A549 (cell line): ENCODE measurements at regions not wholly inside any gene's neighbourhood (a gene's known extent, or its start where the extent isn't known, plus 50 kb on each side); places are given as distances from the start of the nearest gene placed in this dataset.

Source experiments
- ATAC-seq, 2 experiments: fragments of 200-7000 bp in 1 of 2; fragments of >200 bp in 1 of 2; cut with Nextera tagmentation in 1 of 2; cut with Tn5 transposase in 1 of 2; 3 replicates each; pipeline versions ENCODE4 v1.8.0 to v1.9.1; 2018 to 2020; ENCODE audit warnings: mild to moderate bottlenecking in 1 of 2, moderate library complexity in 1 of 2
- CTCF ChIA-PET: fragments of 300-600 bp; sonication (Branson Sonifier 250); formaldehyde crosslinking; extraction: SDS; loops from one replicate; lab custom pipeline; 2021; ENCODE audit warnings: antibody characterized with exemption, inconsistent platforms; lab: Yijun Ruan, JAX
- POLR2A ChIA-PET: fragments of 350-600 bp; formaldehyde crosslinking; extraction: SDS; loops from one replicate; lab custom pipeline; 2021; ENCODE audit warnings: antibody characterized with exemption, inconsistent platforms; lab: Yijun Ruan, JAX
- DNase-seq, 2 experiments: peaks; one replicate each; pipeline versions ENCODE4 v3.0.0 to v3.0.0-alpha.2; 2011 to 2016; ENCODE audit warnings: low read depth in 1 of 2, low spot score in 1 of 2
- FAIRE-seq: peaks from 2 replicates; lab custom pipeline; 2011; peaks lifted over from hg19 to GRCh38; lab: Jason Lieb, UNC
- H3K27ac ChIP-seq, 2 experiments: fragments of >200 bp; sonication (Bioruptor Twin); formaldehyde crosslinking; 3 replicates each; pipeline ENCODE4 v1.5.1; 2016 to 2017
- H3K4me1 ChIP-seq: fragments of >200 bp; sonication (Bioruptor Twin); formaldehyde crosslinking; 3 replicates; pipeline ENCODE4 v1.6.1; 2016
- H3K4me2 ChIP-seq: fragments of >200 bp; sonication (Bioruptor Twin); formaldehyde crosslinking; 3 replicates; pipeline ENCODE4 v1.6.1; 2016
- H3K4me3 ChIP-seq: fragments of >200 bp; sonication (Bioruptor Twin); formaldehyde crosslinking; 3 replicates; pipeline ENCODE4 v1.5.1; 2016
- H3K9me3 ChIP-seq: fragments of >200 bp; sonication (Bioruptor Twin); formaldehyde crosslinking; 3 replicates; pipeline ENCODE4 v1.6.1; 2016
- ATOH8 ChIP-seq: fragments of 250-450 bp; sonication (Bioruptor Pico); IDR thresholded peaks from 2 replicates; pipeline ENCODE4 v1.5.0; 2020; ENCODE audit warnings: low read depth, mild to moderate bottlenecking, moderate library complexity
- CBX2 ChIP-seq: fragments of 200-600 bp; sonication (generic); IDR thresholded peaks from 2 replicates; pipeline ENCODE4 v1.6.1; 2016; ENCODE audit warnings: low read depth, mild to moderate bottlenecking, borderline replicate concordance
- CBX8 ChIP-seq: fragments of 200-600 bp; sonication (generic); IDR thresholded peaks from 2 replicates; pipeline ENCODE4 v1.6.1; 2016
- CEBPB ChIP-seq, 2 experiments: fragments of >200 bp in 1 of 2; sonication (Bioruptor Twin) in 1 of 2; formaldehyde crosslinking in 1 of 2; IDR thresholded peaks; 2 replicates each; pipeline ENCODE4 v1.6.1; 2012 to 2016
- CHD2 ChIP-seq: fragments of 150-350 bp; IDR thresholded peaks from 2 replicates; pipeline ENCODE4 v1.6.1; 2014; ENCODE audit warnings: low read length; ENCODE audit not compliant: partially characterized antibody
- CHD4 ChIP-seq: fragments of 200-600 bp; sonication (generic); IDR thresholded peaks from 2 replicates; pipeline ENCODE4 v1.6.1; 2016; ENCODE audit warnings: antibody characterized with exemption, mild to moderate bottlenecking, borderline replicate concordance
- EP300 ChIP-seq, 2 experiments: fragments of >200 bp; sonication (Bioruptor Twin); formaldehyde crosslinking; IDR thresholded peaks; 2 replicates in 1 of 2; 3 replicates in 1 of 2; pipeline ENCODE4 v1.6.1; 2016 to 2017
- ESRRA ChIP-seq: fragments of 150-350 bp; IDR thresholded peaks from 2 replicates; pipeline ENCODE4 v1.6.1; 2014; ENCODE audit warnings: mild to moderate bottlenecking, low read length, borderline replicate concordance
- FOSB ChIP-seq: fragments of 250-450 bp; sonication (Bioruptor Pico); IDR thresholded peaks from 2 replicates; pipeline ENCODE4 v1.5.0; 2020; ENCODE audit warnings: mild to moderate bottlenecking, moderate library complexity
- FOSL2 ChIP-seq, 2 experiments: fragments of 450-650 bp in 1 of 2; fragments of >200 bp in 1 of 2; sonication (Bioruptor Twin) in 1 of 2; formaldehyde crosslinking; IDR thresholded peaks; 2 replicates each; pipeline versions ENCODE4 v1.5.0 to v1.6.1; 2016 to 2020; ENCODE audit warnings: mild to moderate bottlenecking in 1 of 2, moderate library complexity in 1 of 2
- GATA3 ChIP-seq: IDR thresholded peaks from 2 replicates; pipeline ENCODE4 v1.6.1; 2012; ENCODE audit warnings: borderline replicate concordance
- HDAC2 ChIP-seq: fragments of 200-600 bp; sonication (generic); IDR thresholded peaks from 2 replicates; pipeline ENCODE4 v1.6.1; 2016
- HEYL ChIP-seq: fragments of 250-450 bp; sonication (Bioruptor Pico); IDR thresholded peaks from 2 replicates; pipeline ENCODE4 v1.8.0; 2021; ENCODE audit warnings: mild to moderate bottlenecking, moderate library complexity
- JUNB ChIP-seq: fragments of >200 bp; sonication (Bioruptor Twin); formaldehyde crosslinking; IDR thresholded peaks from 2 replicates; pipeline ENCODE4 v1.6.1; 2016
- KDM5A ChIP-seq: fragments of 200-600 bp; sonication (generic); IDR thresholded peaks from 2 replicates; pipeline ENCODE4 v1.6.1; 2016; ENCODE audit warnings: antibody characterized with exemption, mild to moderate bottlenecking
- NFE2L2 ChIP-seq: fragments of 150-350 bp; conservative IDR thresholded peaks from 2 replicates; pipeline ENCODE4 v1.6.1; 2014; ENCODE audit warnings: low read length
- NPAS2 ChIP-seq: fragments of 250-450 bp; sonication (Bioruptor Pico); IDR thresholded peaks from 2 replicates; pipeline ENCODE4 v1.8.0; 2022; ENCODE audit warnings: mild to moderate bottlenecking, moderate library complexity, borderline replicate concordance
- NR3C1 ChIP-seq: fragments of >200 bp; sonication (Bioruptor Twin); formaldehyde crosslinking; IDR thresholded peaks from 3 replicates; pipeline ENCODE4 v1.6.1; 2017
- PHF8 ChIP-seq: fragments of 200-600 bp; sonication (generic); IDR thresholded peaks from 2 replicates; pipeline ENCODE4 v1.6.1; 2016; ENCODE audit warnings: low read depth, mild to moderate bottlenecking, antibody characterized with exemption, moderate library complexity, borderline replicate concordance
- POLR2A ChIP-seq: IDR thresholded peaks from 2 replicates; pipeline ENCODE4 v1.6.1; 2012; ENCODE audit warnings: mild to moderate bottlenecking, low read length
- POLR2AphosphoS2 ChIP-seq: conservative IDR thresholded peaks from 2 replicates; pipeline ENCODE4 v1.6.1; 2012; ENCODE audit warnings: low read length, improper control_type of control experiment, inconsistent platforms
- RAD21 ChIP-seq, 2 experiments: fragments of >200 bp in 1 of 2; sonication (Bioruptor Twin) in 1 of 2; formaldehyde crosslinking in 1 of 2; IDR thresholded peaks in 1 of 2; conservative IDR thresholded peaks in 1 of 2; 2 replicates in 1 of 2; 3 replicates in 1 of 2; pipeline ENCODE4 v1.6.1; 2012 to 2018; ENCODE audit warnings: inconsistent platforms in 1 of 2
- RARB ChIP-seq: fragments of 250-450 bp; sonication (Bioruptor Pico); IDR thresholded peaks from 2 replicates; pipeline ENCODE4 v1.8.0; 2021; ENCODE audit warnings: mild to moderate bottlenecking, moderate library complexity
- RCOR1 ChIP-seq: fragments of 150-350 bp; IDR thresholded peaks from 2 replicates; pipeline ENCODE4 v1.6.1; 2014; ENCODE audit warnings: antibody characterized with exemption, low read length, low read depth
- REST ChIP-seq: fragments of 200-600 bp; sonication (generic); IDR thresholded peaks from 2 replicates; pipeline ENCODE4 v1.6.1; 2016; ENCODE audit warnings: antibody characterized with exemption, mild to moderate bottlenecking, moderate library complexity
- RFX5 ChIP-seq: fragments of 450-650 bp; IDR thresholded peaks from 2 replicates; pipeline ENCODE4 v1.7.1; 2014; ENCODE audit warnings: antibody characterized with exemption, mild to moderate bottlenecking, moderate library complexity
- TP53 ChIP-seq: fragments of 250-450 bp; sonication (Bioruptor Pico); IDR thresholded peaks from 2 replicates; pipeline ENCODE4 v1.5.0; 2021; ENCODE audit warnings: mild to moderate bottlenecking, moderate library complexity
- ZFP36 ChIP-seq: fragments of 450-650 bp; IDR thresholded peaks from 2 replicates; pipeline ENCODE4 v1.6.1; 2014; ENCODE audit warnings: borderline replicate concordance; ENCODE audit not compliant: partially characterized antibody
- ZSCAN20 ChIP-seq: fragments of 250-450 bp; sonication (Bioruptor Pico); IDR thresholded peaks from 2 replicates; pipeline ENCODE4 v1.8.0; 2022; ENCODE audit warnings: mild to moderate bottlenecking, moderate library complexity
- WGBS: methylation state at CpG from one replicate; pipeline ENCODE4 v1.1.6; 2017; ENCODE audit errors: missing lambda C conversion rate; 5-methylcytosine and 5-hydroxymethylcytosine counted together

- TF ChIP-seq CHD4, result no peak
- TF ChIP-seq CBX8, result no peak
These were observed 116.0 kb upstream of the ADGRL4 start (continued) for GRCh38 chr1:79122521-79122920.

- ChIA-PET POLR2A (no interaction called here), CTCF (no interaction called here)
- DNase-seq (no peak), FAIRE-seq (no peak), ATAC-seq (no peak)
- H3K4me3 ChIP-seq, result no peak overlapping the region
- TF ChIP-seq NR3C1 (no peak), RFX5 (no peak), POLR2AphosphoS2 (no peak), FOSB (CRISPR knock-in tag) (no peak), JUNB (no peak), CEBPB (IDR thresholded peaks at IDR 0.05) (no peak), HEYL (CRISPR knock-in tag) (no peak), ZSCAN20 (CRISPR knock-in tag) (no peak), HDAC2 (no peak), ATOH8 (CRISPR knock-in tag) (no peak), RAD21 (conservative IDR thresholded peaks at IDR 0.05 in 1 of 2, IDR thresholded peaks at IDR 0.05 in 1 of 2) (no peak)
- H3K27ac ChIP-seq, result no peak overlapping the region
- H3K4me2 ChIP-seq, result no peak overlapping the region
- WGBS, result 42% methylated on average over 3 of the region's 3 CpGs
- H3K4me1 ChIP-seq, result no peaks in the 10 kb centered on the region
- H3K9me3 ChIP-seq, result no peaks in the 10 kb centered on the region
These were observed 110.8 kb upstream of the ADGRL4 start for GRCh38 chr1:79117376-79117775.

GRCh38 chr1:79113836-79114235, 107.3 kb upstream of the ADGRL4 start:
- FAIRE-seq (no peak), ATAC-seq (no peak), DNase-seq (no peak)
- Histone ChIP-seq H3K27ac (no peak overlapping the region), H3K4me1 (no peaks in the 10 kb centered on the region), H3K9me3 (no peaks in the 10 kb centered on the region), H3K4me2 (no peak overlapping the region), H3K4me3 (no peak overlapping the region)
- POLR2A ChIA-PET, result no interaction called here
- WGBS, result 49% methylated on average over 5 of the region's 5 CpGs
- TF ChIP-seq ESRRA (no peak), ZFP36 (no peak), KDM5A (no peak), NPAS2 (CRISPR knock-in tag) (no peak), JUNB (no peak), EP300 (IDR thresholded peaks at IDR 0.05) (no peak), RCOR1 (no peak)
- CTCF ChIA-PET, result no interaction called here

- ChIA-PET CTCF (no interaction called here), POLR2A (no interaction called here)
- TF ChIP-seq RARB (CRISPR knock-in tag) (no peak), REST (no peak), POLR2A (no peak), ZSCAN20 (CRISPR knock-in tag) (no peak), CBX2 (no peak), PHF8 (no peak), ESRRA (no peak), TP53 (no peak), CHD2 (no peak), FOSL2 (IDR thresholded peaks at IDR 0.05) (no peak), FOSL2 (CRISPR knock-in tag; IDR thresholded peaks at IDR 0.05) (no peak), GATA3 (no peak), NFE2L2 (no peak), KDM5A (no peak)
- Histone ChIP-seq H3K9me3 (no peaks in the 10 kb centered on the region), H3K4me1 (no peaks in the 10 kb centered on the region), H3K4me2 (no peak overlapping the region), H3K27ac (no peak overlapping the region), H3K4me3 (no peak overlapping the region)
- ATAC-seq (no peak), DNase-seq (no peak), FAIRE-seq (no peak)
These were observed 104.2 kb upstream of the ADGRL4 start for GRCh38 chr1:79110749-79111148.
